ENCODE measurements at regions not wholly inside any gene's neighbourhood (a gene's known extent, or its start where the extent isn't known, plus 50 kb on each side); places are given as distances from the start of the nearest gene placed in this dataset.
A peak's percentile ranks its signal among the peaks of the same experiment; 100 is the strongest.

DNA sequence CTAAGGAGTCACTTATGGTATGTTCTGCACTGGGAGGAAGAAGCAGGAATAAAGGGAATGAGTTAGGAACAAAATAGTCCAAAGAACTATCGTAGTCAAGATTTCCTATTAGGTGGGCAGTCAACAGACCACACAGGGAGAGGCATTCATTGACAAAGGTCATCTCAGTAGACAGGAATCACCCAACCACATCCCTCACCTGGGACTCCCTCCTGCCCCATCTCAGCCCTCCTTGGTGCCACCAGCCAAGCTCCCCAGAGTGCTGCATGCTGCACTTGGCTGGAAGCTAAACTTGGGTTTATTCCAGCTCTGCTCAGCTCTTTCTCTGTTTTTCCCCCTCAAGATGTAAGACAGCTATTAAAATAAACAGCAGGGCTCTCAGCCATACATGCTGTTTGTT, 72.3 kb upstream of the CTNNB1 start:
- DNase-seq (ENCODE audit: low read depth in 4 of 4, low spot score in 3 of 4) = no peak

DNA sequence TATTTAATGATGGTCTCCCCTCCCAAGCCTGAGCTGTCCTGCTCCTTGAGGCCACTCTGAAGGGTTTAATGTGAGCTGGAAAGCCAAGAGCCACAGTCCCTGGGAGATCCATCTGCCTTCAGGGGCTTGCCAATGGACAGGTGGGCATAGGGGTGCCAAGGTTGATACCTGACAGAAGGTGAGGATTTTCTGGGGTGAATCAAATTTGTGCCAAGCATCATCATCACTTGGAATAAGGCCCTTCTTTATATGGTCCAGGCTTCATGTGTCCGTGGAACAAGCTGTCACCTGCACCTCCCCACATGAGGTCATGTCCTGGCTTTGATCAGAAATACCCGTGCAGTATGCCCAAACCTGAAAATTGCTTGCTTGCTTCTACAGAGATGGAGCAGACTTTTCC, 71.9 kb upstream of the CTNNB1 start:
- DNase-seq (ENCODE audit: low read depth in 4 of 4, low spot score in 3 of 4) = no peak

GRCh38 chr3:41129731-41130130, 69.6 kb upstream of the CTNNB1 start:
- no peak for DNase-seq (ENCODE audit: low read depth in 4 of 4, low spot score in 3 of 4)

DNA sequence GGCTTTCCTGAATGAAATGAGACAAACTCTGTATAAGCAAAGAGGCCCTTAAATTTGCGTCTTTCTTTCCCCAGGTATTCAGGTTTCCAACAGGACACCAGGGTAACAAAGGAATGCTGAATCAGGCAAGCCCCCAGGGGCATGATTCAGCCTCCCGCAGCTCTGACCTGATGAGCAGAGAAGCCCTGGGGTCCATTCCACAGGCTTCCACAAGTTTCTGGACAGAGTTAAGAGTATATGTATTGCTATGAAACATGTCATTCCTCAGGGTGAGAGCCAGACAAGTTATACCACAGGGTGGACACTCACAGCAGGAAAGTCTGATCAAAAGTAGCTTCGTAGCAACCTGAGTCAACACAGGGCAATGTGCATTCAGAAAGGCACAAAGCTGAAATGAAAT, 68.1 kb upstream of the CTNNB1 start:
- DNase-seq (ENCODE audit: low read depth in 4 of 4, low spot score in 3 of 4) = no peak

- no peak for DNase-seq (ENCODE audit: low read depth in 4 of 4, low spot score in 3 of 4)
Observed at GRCh38 chr3:41137686-41138111, 61.6 kb upstream of the CTNNB1 start.

DNA sequence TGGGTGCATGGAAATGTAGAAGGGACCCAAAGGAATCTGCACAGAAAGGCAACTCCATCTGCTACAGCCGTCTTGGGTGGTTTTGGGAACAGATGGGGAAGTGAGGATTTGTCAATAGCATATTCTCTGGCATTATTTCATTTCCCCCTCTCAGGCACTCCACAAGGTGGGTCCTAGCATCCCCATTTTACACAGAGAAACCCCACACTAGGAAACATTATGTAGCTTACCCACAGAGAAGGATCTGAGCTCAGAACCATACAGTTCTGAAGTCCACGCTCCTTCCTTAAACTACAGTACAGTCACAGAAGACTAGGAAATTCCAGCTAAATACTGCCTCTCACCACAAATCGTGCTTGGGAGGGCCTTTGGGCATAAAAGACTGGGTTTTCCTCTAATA, 61.2 kb upstream of the CTNNB1 start:
- no peak for DNase-seq (ENCODE audit: low read depth in 4 of 4, low spot score in 3 of 4)

GRCh38 chr3:41138601-41139000, 60.7 kb upstream of the CTNNB1 start:
- DNase-seq (ENCODE audit: low read depth in 4 of 4, low spot score in 3 of 4) = no peak

- DNase-seq (ENCODE audit: low read depth in 4 of 4, low spot score in 3 of 4) = no peak
Observed at GRCh38 chr3:41140242-41140641, 59.1 kb upstream of the CTNNB1 start.

DNA sequence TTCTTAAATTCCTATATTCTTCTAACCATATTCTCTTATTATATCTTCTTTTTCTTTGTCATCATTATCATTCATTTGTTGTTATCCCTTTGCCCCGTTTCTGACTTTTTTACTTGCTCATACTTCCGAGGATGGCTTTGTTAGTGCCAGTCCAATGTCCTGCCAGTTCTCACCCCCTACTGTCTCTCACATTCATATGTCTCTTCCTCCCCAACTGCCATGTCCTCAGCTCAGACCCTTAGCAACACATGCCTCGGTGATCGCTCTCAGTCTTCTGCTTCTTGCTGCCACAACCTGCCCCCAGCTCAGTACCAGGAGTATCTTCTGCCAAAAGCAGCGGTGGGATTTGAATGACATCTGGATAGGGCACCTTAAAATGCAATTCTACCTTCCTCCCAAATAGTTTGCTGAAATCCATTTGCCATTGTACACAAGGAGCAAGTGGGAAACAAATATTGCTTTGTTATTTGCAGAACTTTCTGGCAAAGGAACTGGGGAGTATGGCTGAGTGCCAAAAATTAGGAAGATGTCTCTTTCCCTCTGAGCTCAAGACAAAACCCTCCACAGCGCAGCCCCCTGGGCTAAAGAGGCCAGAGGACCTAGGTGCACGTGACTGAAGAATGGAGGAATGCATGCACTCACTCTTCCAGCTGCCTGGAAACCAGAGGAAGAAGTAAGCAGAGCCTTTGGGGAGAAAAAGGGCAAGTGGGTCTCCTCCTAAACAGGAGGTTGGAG, 57.7 kb upstream of the CTNNB1 start:
- no peak for DNase-seq (ENCODE audit: low read depth in 4 of 4, low spot score in 3 of 4)

GRCh38 chr3:41143421-41144031, 55.8 kb upstream of the CTNNB1 start:
- DNase-seq (ENCODE audit: low read depth in 4 of 4, low spot score in 3 of 4) = no peak

DNA sequence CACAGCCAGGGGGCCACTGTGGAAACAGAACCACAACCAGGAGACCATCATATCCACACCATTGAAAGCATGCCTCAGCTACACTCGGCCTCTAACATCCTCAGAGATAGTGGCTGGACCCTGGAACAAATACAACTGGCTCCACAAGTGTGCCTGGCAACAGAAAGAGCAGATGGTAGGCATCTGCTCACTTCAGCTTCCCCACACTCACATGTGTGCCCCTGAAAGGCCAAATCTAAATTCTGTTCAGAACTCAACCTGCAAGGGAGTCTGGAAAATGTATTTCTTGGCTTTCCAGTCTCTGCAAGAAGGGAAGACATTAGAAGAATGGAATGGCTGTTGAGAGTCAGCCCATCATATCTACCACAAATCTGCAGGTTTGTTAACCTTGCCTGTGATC, 54.7 kb upstream of the CTNNB1 start:
- DNase-seq (ENCODE audit: low read depth in 4 of 4, low spot score in 3 of 4) = no peak

GRCh38 chr3:41148478-41148877, 50.8 kb upstream of the CTNNB1 start:
- DNase-seq (ENCODE audit: low read depth in 4 of 4, low spot score in 3 of 4) = peak in 3 of 4 donors; percentile 41 to 65 (median 51)

DNA sequence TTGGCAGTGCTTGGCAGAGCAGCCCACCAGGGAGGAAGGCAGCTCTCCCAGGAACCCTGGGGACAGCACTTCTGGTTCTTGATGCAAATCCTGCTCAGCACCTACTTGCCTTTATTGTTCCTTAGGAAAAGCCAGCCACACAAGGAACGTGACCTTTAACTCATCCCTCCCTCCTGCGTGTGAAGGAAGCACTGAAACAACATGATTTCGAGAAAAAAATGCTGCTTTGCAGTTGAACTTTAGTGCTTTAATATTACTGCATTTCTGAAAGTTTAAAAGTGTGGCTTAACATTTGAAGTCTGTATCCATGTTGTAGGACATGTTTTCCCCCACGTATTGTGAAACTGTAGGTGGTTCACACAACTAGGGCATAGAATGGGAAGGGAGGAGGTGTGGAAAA, 50.4 kb upstream of the CTNNB1 start:
- DNase-seq (ENCODE audit: low read depth in 4 of 4, low spot score in 3 of 4) = no peak

Measured in left renal pelvis (tissue), 4 donors.